Ishikawa (cell line): ENCODE measurements at regions not wholly inside any gene's neighbourhood (a gene's known extent, or its start where the extent isn't known, plus 50 kb on each side); places are given as distances from the start of the nearest gene placed in this dataset.

ENCODE experiments used
- CEBPB ChIP-seq: IDR thresholded peaks from 2 replicates; pipeline ENCODE4 v1.6.1; 2012
- CREB1 ChIP-seq: IDR thresholded peaks from 2 replicates; pipeline ENCODE4 v1.6.1; 2012; ENCODE audit warnings: low read depth
- EGR1 ChIP-seq: IDR thresholded peaks from 2 replicates; pipeline ENCODE4 v1.6.1; 2012
- EP300 ChIP-seq: IDR thresholded peaks from 2 replicates; pipeline ENCODE4 v1.6.1; 2012; ENCODE audit warnings: borderline replicate concordance
- FOXM1 ChIP-seq: IDR thresholded peaks from 2 replicates; pipeline ENCODE4 v1.6.1; 2012; ENCODE audit warnings: low read depth, borderline replicate concordance
- NFIC ChIP-seq: IDR thresholded peaks from 2 replicates; pipeline ENCODE4 v1.6.1; 2012
- RAD21 ChIP-seq: IDR thresholded peaks from 2 replicates; pipeline ENCODE4 v1.6.1; 2012; ENCODE audit warnings: low read depth
- TAF1 ChIP-seq: IDR thresholded peaks from 2 replicates; pipeline ENCODE4 v1.6.1; 2012; ENCODE audit warnings: low read depth, mild to moderate bottlenecking
- TCF12 ChIP-seq: IDR thresholded peaks from 2 replicates; pipeline ENCODE4 v1.6.1; 2012; ENCODE audit warnings: low read depth
- TEAD4 ChIP-seq: IDR thresholded peaks from 2 replicates; pipeline ENCODE4 v1.6.1; 2012
- YY1 ChIP-seq: IDR thresholded peaks from 2 replicates; pipeline ENCODE4 v1.6.1; 2012; ENCODE audit warnings: low read depth
- ZBTB7A ChIP-seq: IDR thresholded peaks from 2 replicates; pipeline ENCODE4 v1.6.1; 2012; ENCODE audit warnings: low read depth
- TF ChIP-seq, protein P1 (sequence below): IDR thresholded peaks from 2 replicates; pipeline ENCODE4 v1.6.1; 2012
- TF ChIP-seq, protein P2 (sequence below): IDR thresholded peaks from 2 replicates; pipeline ENCODE4 v1.6.1; 2012; ENCODE audit warnings: low read depth, mild to moderate bottlenecking
- TF ChIP-seq, protein P3 (sequence below): IDR thresholded peaks from 2 replicates; pipeline ENCODE4 v1.6.1; 2012

DNA sequence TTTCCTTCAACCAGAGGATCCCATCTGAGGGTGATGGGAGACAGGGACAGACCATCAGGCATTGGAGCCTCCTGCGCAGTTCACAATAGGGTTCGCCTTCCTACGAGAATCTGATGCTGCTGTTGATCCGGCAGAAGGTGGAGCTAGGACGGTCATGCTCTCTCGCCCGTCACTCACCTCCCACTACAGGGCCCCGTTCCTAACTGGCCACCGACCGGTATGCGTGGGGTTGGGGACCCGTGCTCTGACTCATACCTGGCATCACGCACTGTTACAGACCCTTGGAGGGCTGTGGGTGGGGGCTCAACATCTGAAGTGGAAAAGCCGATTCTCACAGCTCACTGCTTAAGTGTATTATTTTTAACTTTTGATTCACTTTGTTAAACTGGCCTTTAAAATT lies 402.3 kb downstream of the BRD1 start:
- TF ChIP-seq EP300 = no peak
- TF ChIP-seq CREB1 = no peak
- TF ChIP-seq, protein P1, sequence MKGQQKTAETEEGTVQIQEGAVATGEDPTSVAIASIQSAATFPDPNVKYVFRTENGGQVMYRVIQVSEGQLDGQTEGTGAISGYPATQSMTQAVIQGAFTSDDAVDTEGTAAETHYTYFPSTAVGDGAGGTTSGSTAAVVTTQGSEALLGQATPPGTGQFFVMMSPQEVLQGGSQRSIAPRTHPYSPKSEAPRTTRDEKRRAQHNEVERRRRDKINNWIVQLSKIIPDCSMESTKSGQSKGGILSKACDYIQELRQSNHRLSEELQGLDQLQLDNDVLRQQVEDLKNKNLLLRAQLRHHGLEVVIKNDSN = no peak
- TF ChIP-seq ZBTB7A = no peak
- TF ChIP-seq EGR1 = no peak
- no peak for TF ChIP-seq TAF1
- TF ChIP-seq CEBPB = no peak
- no peak for TF ChIP-seq FOXM1
- no peak for TF ChIP-seq NFIC
- TF ChIP-seq, protein P2, sequence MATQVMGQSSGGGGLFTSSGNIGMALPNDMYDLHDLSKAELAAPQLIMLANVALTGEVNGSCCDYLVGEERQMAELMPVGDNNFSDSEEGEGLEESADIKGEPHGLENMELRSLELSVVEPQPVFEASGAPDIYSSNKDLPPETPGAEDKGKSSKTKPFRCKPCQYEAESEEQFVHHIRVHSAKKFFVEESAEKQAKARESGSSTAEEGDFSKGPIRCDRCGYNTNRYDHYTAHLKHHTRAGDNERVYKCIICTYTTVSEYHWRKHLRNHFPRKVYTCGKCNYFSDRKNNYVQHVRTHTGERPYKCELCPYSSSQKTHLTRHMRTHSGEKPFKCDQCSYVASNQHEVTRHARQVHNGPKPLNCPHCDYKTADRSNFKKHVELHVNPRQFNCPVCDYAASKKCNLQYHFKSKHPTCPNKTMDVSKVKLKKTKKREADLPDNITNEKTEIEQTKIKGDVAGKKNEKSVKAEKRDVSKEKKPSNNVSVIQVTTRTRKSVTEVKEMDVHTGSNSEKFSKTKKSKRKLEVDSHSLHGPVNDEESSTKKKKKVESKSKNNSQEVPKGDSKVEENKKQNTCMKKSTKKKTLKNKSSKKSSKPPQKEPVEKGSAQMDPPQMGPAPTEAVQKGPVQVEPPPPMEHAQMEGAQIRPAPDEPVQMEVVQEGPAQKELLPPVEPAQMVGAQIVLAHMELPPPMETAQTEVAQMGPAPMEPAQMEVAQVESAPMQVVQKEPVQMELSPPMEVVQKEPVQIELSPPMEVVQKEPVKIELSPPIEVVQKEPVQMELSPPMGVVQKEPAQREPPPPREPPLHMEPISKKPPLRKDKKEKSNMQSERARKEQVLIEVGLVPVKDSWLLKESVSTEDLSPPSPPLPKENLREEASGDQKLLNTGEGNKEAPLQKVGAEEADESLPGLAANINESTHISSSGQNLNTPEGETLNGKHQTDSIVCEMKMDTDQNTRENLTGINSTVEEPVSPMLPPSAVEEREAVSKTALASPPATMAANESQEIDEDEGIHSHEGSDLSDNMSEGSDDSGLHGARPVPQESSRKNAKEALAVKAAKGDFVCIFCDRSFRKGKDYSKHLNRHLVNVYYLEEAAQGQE = no peak
- TF ChIP-seq RAD21 = no peak
- TF ChIP-seq, protein P3, sequence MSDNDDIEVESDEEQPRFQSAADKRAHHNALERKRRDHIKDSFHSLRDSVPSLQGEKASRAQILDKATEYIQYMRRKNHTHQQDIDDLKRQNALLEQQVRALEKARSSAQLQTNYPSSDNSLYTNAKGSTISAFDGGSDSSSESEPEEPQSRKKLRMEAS = no peak
- no peak for TF ChIP-seq YY1
- TF ChIP-seq TEAD4 = no peak
- TF ChIP-seq TCF12 = no peak

DNA sequence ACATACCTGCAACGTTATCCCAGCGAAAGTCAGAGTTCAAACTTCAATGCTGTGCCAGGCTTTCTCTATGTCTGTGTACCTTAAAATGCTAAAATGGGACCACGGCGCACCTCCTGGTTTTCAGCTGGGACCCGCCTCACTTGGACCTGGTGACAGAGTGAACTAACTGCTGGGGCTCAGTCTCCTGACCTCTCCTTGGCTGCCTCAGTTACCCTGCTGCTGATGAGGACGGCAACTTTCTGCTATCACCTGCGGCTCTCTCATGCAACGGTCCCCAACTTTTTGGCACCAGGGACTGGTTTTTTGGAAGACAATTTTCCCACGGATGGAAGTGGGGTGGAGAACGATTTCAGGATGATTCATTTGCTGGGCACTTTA lies 402.8 kb downstream of the BRD1 start:
- TF ChIP-seq TEAD4 = no peak
- TF ChIP-seq ZBTB7A = no peak
- TF ChIP-seq, protein P2 = no peak
- TF ChIP-seq RAD21 = no peak

GRCh38 chr22:49423125-49423650 lies 404.5 kb downstream of the BRD1 start:
- TF ChIP-seq TCF12 = no peak
- TF ChIP-seq EGR1 = no peak
- no peak for TF ChIP-seq YY1
- TF ChIP-seq RAD21 = no peak
- TF ChIP-seq EP300 = no peak
- TF ChIP-seq FOXM1 = no peak
- no peak for TF ChIP-seq CREB1
- no peak for TF ChIP-seq ZBTB7A

GRCh38 chr22:49422701-49423100 lies 405.0 kb downstream of the BRD1 start:
- TF ChIP-seq RAD21 (no peak), TCF12 (no peak), TAF1 (no peak), FOXM1 (no peak), ZBTB7A (no peak), NFIC (no peak), TEAD4 (no peak), EGR1 (no peak), CEBPB (no peak), EP300 (no peak), CREB1 (no peak), YY1 (no peak)
- TF ChIP-seq, protein P2 = no peak
- TF ChIP-seq, protein P3 = no peak
- TF ChIP-seq, protein P1 = no peak

DNA sequence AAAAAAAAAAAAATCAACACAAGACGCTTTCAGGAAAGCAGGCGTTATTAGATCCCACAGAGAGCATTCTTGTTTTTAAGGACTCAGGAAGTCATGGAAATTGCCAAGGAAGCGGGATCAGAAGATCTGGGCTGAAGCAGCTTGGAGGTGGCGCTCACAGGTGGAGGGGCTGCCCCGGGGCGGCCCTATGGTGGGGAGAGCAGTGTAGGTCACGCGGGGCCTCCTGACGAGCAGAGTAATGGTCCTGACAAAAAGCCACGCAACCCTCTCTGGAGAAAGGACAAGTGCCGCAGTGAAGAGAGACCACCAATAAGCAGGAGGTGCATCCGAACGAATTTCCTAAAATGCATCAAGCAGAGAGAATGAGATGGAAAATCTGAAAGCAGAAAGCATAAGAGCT lies 407.0 kb downstream of the BRD1 start:
- no peak for TF ChIP-seq TAF1
- no peak for TF ChIP-seq NFIC
- TF ChIP-seq ZBTB7A = no peak
- no peak for TF ChIP-seq EP300
- TF ChIP-seq YY1 = no peak
- TF ChIP-seq CREB1 = no peak
- no peak for TF ChIP-seq RAD21
- TF ChIP-seq, protein P2 = no peak
- TF ChIP-seq FOXM1 = no peak
- no peak for TF ChIP-seq EGR1
- no peak for TF ChIP-seq TEAD4
- TF ChIP-seq TCF12 = no peak
- TF ChIP-seq, protein P3 = no peak
- no peak for TF ChIP-seq CEBPB
